GM13977 (cell line): ENCODE measurements at regions not wholly inside any gene's neighbourhood (a gene's known extent, or its start where the extent isn't known, plus 50 kb on each side); places are given as distances from the start of the nearest gene placed in this dataset.

Experiments used
- DNase-seq: peaks from one replicate; pipeline ENCODE4 v3.0.0; 2012; ENCODE audit warnings: low spot score
- CTCF ChIP-seq: IDR thresholded peaks from 2 replicates; pipeline ENCODE4 v1.5.1; 2012; ENCODE audit warnings: mild to moderate bottlenecking, control low read depth; ENCODE audit not compliant: insufficient read depth; ENCODE audit errors: extremely low read depth, missing control alignments
- in situ Hi-C: fragments of 300-500 bp; cut with MboI; formaldehyde crosslinking; loops from one replicate; pipeline ENCODE4 v1.12.0; 2022; ENCODE audit warnings: low sequenced_read_pairs, low pct_unique_long_range_greater_than_20kb, mixed read lengths, inconsistent platforms; ENCODE audit not compliant: unreplicated experiment

- in situ Hi-C loops: no loop called here
Measured at GRCh38 chr16:59274141-59274540, 540.0 kb upstream of the GOT2 start.

GRCh38 chr16:59263955-59264354 lies 529.8 kb upstream of the GOT2 start:
- DNase-seq: no peak
- TF ChIP-seq CTCF: no peak
- in situ Hi-C loops: no loop called here

More at GRCh38 chr16:59274141-59274540, 540.0 kb upstream of the GOT2 start:
- DNase-seq: no peak
- TF ChIP-seq CTCF: no peak

GRCh38 chr16:59260892-59261291 lies 526.8 kb upstream of the GOT2 start:
- no peak for DNase-seq
- TF ChIP-seq CTCF: no peak
- in situ Hi-C loops: no loop called here

GRCh38 chr16:59259950-59260319 lies 525.8 kb upstream of the GOT2 start:
- no peak for TF ChIP-seq CTCF
- in situ Hi-C loops: no loop called here
- DNase-seq: no peak

GRCh38 chr16:59259074-59259949 lies 525.2 kb upstream of the GOT2 start:
- in situ Hi-C loops: no loop called here
- DNase-seq: no peak

GRCh38 chr16:59252317-59252716 lies 518.2 kb upstream of the GOT2 start:
- in situ Hi-C loops: no loop called here
- no peak for TF ChIP-seq CTCF
- DNase-seq: no peak

More at GRCh38 chr16:59259074-59259949, 525.2 kb upstream of the GOT2 start:
- TF ChIP-seq CTCF: no peak
